H1 (cell line): ENCODE measurements at regions not wholly inside any gene's neighbourhood (a gene's known extent, or its start where the extent isn't known, plus 50 kb on each side); places are given as distances from the start of the nearest gene placed in this dataset.

Experiments used
- BRCA1 ChIP-seq: IDR thresholded peaks from 2 replicates; pipeline ENCODE4 v1.6.1; 2012; ENCODE audit warnings: low read depth, low read length, improper control_type of control experiment
- FOSL1 ChIP-seq: IDR thresholded peaks from 2 replicates; pipeline ENCODE4 v1.6.1; 2011; ENCODE audit warnings: mild to moderate bottlenecking, low read depth, low read length, moderate library complexity; ENCODE audit not compliant: insufficient read depth
- POLR2A ChIP-seq, 2 experiments: IDR thresholded peaks; 1 replicate in 1 of 2; 2 replicates in 1 of 2; pipeline ENCODE4 v1.6.1; 2011; ENCODE audit warnings: low read depth in 2 of 2, low read length in 2 of 2, mild to moderate bottlenecking in 2 of 2; ENCODE audit errors: control extremely low read depth in 1 of 2
- TAF7 ChIP-seq: optimal IDR thresholded peaks from 2 replicates; pipeline ENCODE3; 2011; ENCODE audit warnings: low read depth, mild to moderate bottlenecking, inconsistent platforms, low read length, moderate library complexity, borderline replicate concordance
- TBP ChIP-seq: IDR thresholded peaks from 2 replicates; pipeline ENCODE4 v1.6.1; 2011; ENCODE audit warnings: low read depth, low read length, improper control_type of control experiment
- TF ChIP-seq, protein P1 (sequence below): IDR thresholded peaks from 2 replicates; pipeline ENCODE4 v1.6.1; 2011; ENCODE audit warnings: low read length, improper control_type of control experiment
- TF ChIP-seq, protein P2 (sequence below), 3 experiments: IDR thresholded peaks; 1 replicate in 2 of 3; 2 replicates in 1 of 3; pipeline versions ENCODE4 v1.5.1 to v1.6.1; 2011; ENCODE audit warnings: low read length in 3 of 3, mild to moderate bottlenecking in 3 of 3, inconsistent platforms in 2 of 3, low read depth in 1 of 3, moderate library complexity in 1 of 3; ENCODE audit not compliant: insufficient read depth in 1 of 3; ENCODE audit errors: control extremely low read depth in 1 of 3

DNA sequence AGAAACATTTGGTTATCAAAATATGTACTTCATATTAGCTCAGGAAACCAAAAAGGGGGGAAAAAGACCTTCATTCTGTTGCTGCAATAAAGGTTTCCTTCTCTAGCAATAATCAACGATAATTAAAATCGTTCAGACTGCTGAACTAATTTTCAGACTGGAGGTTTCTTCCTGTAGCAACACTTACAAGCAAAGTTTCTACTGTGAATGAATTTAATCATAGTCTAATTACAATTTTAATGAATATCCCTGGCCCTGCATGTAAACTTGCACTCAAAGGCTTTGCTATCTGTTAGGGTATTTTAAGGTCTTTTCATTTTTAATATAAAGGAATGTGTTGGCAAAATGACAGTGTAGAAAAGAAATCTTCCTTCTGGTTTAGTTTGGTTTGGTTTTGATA is 265.2 kb downstream of the QDPR start (continued):
- TF ChIP-seq, protein P1, sequence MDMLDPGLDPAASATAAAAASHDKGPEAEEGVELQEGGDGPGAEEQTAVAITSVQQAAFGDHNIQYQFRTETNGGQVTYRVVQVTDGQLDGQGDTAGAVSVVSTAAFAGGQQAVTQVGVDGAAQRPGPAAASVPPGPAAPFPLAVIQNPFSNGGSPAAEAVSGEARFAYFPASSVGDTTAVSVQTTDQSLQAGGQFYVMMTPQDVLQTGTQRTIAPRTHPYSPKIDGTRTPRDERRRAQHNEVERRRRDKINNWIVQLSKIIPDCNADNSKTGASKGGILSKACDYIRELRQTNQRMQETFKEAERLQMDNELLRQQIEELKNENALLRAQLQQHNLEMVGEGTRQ = no peak
- no peak for TF ChIP-seq TBP
- TF ChIP-seq BRCA1 = no peak
- TF ChIP-seq, protein P2, sequence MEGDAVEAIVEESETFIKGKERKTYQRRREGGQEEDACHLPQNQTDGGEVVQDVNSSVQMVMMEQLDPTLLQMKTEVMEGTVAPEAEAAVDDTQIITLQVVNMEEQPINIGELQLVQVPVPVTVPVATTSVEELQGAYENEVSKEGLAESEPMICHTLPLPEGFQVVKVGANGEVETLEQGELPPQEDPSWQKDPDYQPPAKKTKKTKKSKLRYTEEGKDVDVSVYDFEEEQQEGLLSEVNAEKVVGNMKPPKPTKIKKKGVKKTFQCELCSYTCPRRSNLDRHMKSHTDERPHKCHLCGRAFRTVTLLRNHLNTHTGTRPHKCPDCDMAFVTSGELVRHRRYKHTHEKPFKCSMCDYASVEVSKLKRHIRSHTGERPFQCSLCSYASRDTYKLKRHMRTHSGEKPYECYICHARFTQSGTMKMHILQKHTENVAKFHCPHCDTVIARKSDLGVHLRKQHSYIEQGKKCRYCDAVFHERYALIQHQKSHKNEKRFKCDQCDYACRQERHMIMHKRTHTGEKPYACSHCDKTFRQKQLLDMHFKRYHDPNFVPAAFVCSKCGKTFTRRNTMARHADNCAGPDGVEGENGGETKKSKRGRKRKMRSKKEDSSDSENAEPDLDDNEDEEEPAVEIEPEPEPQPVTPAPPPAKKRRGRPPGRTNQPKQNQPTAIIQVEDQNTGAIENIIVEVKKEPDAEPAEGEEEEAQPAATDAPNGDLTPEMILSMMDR (IDR thresholded peaks at IDR 0.05; ENCODE audit: control extremely low read depth in 1 of 3, insufficient read depth in 1 of 3, low read depth in 1 of 3, low read length in 3 of 3) = no peak
- no peak for TF ChIP-seq FOSL1
- TF ChIP-seq TAF7 = no peak
- no peak for TF ChIP-seq POLR2A (IDR thresholded peaks at IDR 0.05; ENCODE audit: control extremely low read depth in 1 of 2, low read depth in 2 of 2, low read length in 2 of 2)
